Ishikawa (cell line): ENCODE measurements at regions not wholly inside any gene's neighbourhood (a gene's known extent, or its start where the extent isn't known, plus 50 kb on each side); places are given as distances from the start of the nearest gene placed in this dataset.

Experiments
- CEBPB ChIP-seq: IDR thresholded peaks from 2 replicates; pipeline ENCODE4 v1.6.1; 2012
- CREB1 ChIP-seq: IDR thresholded peaks from 2 replicates; pipeline ENCODE4 v1.6.1; 2012; ENCODE audit warnings: low read depth
- EP300 ChIP-seq: IDR thresholded peaks from 2 replicates; pipeline ENCODE4 v1.6.1; 2012; ENCODE audit warnings: borderline replicate concordance
- NFIC ChIP-seq: IDR thresholded peaks from 2 replicates; pipeline ENCODE4 v1.6.1; 2012
- RAD21 ChIP-seq: IDR thresholded peaks from 2 replicates; pipeline ENCODE4 v1.6.1; 2012; ENCODE audit warnings: low read depth
- TAF1 ChIP-seq: IDR thresholded peaks from 2 replicates; pipeline ENCODE4 v1.6.1; 2012; ENCODE audit warnings: low read depth, mild to moderate bottlenecking
- YY1 ChIP-seq: IDR thresholded peaks from 2 replicates; pipeline ENCODE4 v1.6.1; 2012; ENCODE audit warnings: low read depth
- ZBTB7A ChIP-seq: IDR thresholded peaks from 2 replicates; pipeline ENCODE4 v1.6.1; 2012; ENCODE audit warnings: low read depth
- TF ChIP-seq, protein P1 (sequence below): IDR thresholded peaks from 2 replicates; pipeline ENCODE4 v1.6.1; 2012
- TF ChIP-seq, protein P2 (sequence below): IDR thresholded peaks from 2 replicates; pipeline ENCODE4 v1.6.1; 2012
- TF ChIP-seq, protein P3 (sequence below): IDR thresholded peaks from 2 replicates; pipeline ENCODE4 v1.6.1; 2012; ENCODE audit warnings: low read depth, mild to moderate bottlenecking

DNA sequence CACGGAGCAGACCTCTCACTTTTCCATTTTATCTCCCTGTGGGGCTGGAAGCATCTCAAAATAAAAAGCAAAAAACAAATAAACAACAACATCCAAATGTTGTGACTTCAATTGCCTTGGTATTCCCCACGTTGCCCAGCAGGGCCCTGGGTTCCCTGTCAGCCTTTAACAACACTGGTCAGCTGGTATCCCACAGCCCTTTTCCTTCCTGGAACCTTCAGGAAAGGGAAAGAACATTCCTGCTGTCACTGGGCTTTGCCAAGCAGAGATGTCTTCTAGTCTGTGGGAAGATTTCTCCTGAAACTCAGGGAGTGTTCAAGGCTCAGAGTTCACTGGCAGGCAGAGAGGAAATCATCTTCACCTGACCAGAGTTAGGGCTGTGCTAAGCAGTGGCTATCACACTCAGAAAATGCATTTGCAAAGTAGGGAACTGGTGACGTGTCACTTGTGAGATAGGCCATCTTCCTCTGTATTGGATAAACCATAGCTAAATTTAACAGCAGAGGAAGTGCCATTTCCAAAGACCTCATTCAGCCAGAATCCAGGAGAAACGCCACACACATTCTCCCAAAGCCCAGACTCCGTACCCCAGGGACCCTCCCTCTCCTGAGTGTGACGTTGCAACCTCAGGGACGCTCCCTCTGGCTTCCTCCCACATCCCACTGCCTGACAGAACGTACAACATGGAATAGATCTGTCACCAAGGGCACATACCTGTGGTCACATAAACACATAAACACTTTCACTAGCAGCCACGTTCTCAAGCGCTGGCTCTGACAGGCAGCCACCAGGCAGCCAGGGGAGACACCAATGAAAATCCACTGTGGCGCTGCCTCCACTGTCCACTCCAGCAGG lies 274.0 kb upstream of the DAPK1 start:
- TF ChIP-seq YY1 (no peak), CREB1 (no peak), TAF1 (no peak), CEBPB (no peak), RAD21 (no peak), ZBTB7A (no peak), NFIC (no peak), EP300 (no peak)
- TF ChIP-seq, protein P1, sequence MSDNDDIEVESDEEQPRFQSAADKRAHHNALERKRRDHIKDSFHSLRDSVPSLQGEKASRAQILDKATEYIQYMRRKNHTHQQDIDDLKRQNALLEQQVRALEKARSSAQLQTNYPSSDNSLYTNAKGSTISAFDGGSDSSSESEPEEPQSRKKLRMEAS: no peak
- TF ChIP-seq, protein P2, sequence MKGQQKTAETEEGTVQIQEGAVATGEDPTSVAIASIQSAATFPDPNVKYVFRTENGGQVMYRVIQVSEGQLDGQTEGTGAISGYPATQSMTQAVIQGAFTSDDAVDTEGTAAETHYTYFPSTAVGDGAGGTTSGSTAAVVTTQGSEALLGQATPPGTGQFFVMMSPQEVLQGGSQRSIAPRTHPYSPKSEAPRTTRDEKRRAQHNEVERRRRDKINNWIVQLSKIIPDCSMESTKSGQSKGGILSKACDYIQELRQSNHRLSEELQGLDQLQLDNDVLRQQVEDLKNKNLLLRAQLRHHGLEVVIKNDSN: no peak
- TF ChIP-seq, protein P3, sequence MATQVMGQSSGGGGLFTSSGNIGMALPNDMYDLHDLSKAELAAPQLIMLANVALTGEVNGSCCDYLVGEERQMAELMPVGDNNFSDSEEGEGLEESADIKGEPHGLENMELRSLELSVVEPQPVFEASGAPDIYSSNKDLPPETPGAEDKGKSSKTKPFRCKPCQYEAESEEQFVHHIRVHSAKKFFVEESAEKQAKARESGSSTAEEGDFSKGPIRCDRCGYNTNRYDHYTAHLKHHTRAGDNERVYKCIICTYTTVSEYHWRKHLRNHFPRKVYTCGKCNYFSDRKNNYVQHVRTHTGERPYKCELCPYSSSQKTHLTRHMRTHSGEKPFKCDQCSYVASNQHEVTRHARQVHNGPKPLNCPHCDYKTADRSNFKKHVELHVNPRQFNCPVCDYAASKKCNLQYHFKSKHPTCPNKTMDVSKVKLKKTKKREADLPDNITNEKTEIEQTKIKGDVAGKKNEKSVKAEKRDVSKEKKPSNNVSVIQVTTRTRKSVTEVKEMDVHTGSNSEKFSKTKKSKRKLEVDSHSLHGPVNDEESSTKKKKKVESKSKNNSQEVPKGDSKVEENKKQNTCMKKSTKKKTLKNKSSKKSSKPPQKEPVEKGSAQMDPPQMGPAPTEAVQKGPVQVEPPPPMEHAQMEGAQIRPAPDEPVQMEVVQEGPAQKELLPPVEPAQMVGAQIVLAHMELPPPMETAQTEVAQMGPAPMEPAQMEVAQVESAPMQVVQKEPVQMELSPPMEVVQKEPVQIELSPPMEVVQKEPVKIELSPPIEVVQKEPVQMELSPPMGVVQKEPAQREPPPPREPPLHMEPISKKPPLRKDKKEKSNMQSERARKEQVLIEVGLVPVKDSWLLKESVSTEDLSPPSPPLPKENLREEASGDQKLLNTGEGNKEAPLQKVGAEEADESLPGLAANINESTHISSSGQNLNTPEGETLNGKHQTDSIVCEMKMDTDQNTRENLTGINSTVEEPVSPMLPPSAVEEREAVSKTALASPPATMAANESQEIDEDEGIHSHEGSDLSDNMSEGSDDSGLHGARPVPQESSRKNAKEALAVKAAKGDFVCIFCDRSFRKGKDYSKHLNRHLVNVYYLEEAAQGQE: no peak
